ENCODE measurements at regions not wholly inside any gene's neighbourhood (a gene's known extent, or its start where the extent isn't known, plus 50 kb on each side); places are given as distances from the start of the nearest gene placed in this dataset.

GRCh38 chr1:200274116-200274515, 135.7 kb downstream of the ZNF281 start:
- Histone ChIP-seq H3K4me1 (no peaks in the 10 kb centered on the region), H3K4me3 (no peak overlapping the region), H3K9me3 (no peaks in the 10 kb centered on the region), H3K27ac (no peak overlapping the region), H3K36me3 (no peaks in the 10 kb centered on the region), H3K27me3 (no peaks in the 10 kb centered on the region)
- ATAC-seq (no peak), DNase-seq (no peak)
- intact Hi-C loops (cut with DNase I), result loop anchor here (10.0 kb wide), 1 partner anchor 211 kb away; no protein-coding TSS in a partner anchor
- no peak for TF ChIP-seq CTCF (IDR thresholded peaks at IDR 0.05)

DNA sequence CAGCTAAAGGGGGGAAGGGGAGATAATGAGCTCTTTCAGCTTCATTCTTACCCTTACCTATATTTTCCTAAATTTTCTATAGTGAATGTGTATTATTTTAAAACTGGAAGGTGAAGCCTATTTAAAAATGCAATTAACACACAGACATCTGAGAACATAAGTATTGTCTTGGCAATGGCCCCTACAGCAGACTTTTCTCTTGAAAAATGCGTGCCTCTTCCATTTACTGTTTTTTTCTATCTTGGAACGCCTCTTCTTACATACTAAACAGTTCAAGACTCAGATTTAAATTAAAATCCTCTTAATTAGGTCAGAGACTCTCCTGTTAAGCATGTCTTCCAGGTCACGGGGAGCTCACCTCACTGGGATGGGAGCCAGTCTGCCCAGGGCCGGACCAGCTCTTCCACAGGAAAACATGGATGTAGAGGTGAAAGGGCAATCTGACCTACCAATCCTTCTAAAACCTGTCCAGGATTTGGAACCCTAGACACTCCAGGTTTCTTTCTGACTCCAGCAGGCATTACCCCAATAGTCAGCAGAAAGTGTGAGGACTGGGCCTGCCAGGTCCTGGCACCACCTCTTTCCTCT, 137.3 kb downstream of the ZNF281 start:
- intact Hi-C loops (cut with DNase I), result loop anchor here (10.0 kb wide), 1 partner anchor 212 kb away; no protein-coding TSS in a partner anchor
- Histone ChIP-seq H3K36me3 (no peaks in the 10 kb centered on the region), H3K4me3 (no peak overlapping the region), H3K27me3 (no peaks in the 10 kb centered on the region), H3K9me3 (no peaks in the 10 kb centered on the region), H3K27ac (no peak overlapping the region), H3K4me1 (no peaks in the 10 kb centered on the region)
- TF ChIP-seq CTCF (IDR thresholded peaks at IDR 0.05), result no peak
- DNase-seq (no peak), ATAC-seq (no peak)

DNA sequence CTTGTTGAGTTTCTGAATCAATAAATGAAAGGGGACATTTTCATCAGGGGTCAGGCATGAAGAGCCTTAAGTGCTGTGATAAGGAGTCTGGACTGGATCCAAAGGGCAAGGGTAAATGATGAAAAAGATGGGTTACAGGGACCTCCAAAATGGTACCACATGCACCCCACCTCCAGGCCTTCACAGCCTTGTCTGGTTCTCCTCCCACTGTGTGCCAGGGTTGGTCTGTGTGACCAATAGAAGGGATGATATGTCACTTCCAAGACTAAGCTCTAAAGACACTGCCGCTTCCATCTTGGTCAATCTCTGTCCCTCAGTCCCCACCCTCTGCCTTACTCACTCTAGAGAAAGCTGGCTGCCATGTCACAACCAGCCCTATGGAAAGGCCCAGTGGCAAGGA, 140.6 kb downstream of the ZNF281 start:
- H3K36me3 ChIP-seq, result no peaks in the 10 kb centered on the region
- no peak for DNase-seq
- H3K27ac ChIP-seq, result no peak overlapping the region
- H3K9me3 ChIP-seq, result no peaks in the 10 kb centered on the region
- H3K4me3 ChIP-seq, result no peak overlapping the region
- intact Hi-C loops (cut with DNase I), result no loop called here
- H3K27me3 ChIP-seq, result no peaks in the 10 kb centered on the region
- no peak for ATAC-seq
- TF ChIP-seq CTCF (IDR thresholded peaks at IDR 0.05), result no peak
- no peaks in the 10 kb centered on the region for H3K4me1 ChIP-seq

- no peak for ATAC-seq
- no peaks in the 10 kb centered on the region for H3K4me1 ChIP-seq
- intact Hi-C loops (cut with DNase I), result no loop called here
- TF ChIP-seq CTCF (IDR thresholded peaks at IDR 0.05), result no peak
- no peaks in the 10 kb centered on the region for H3K9me3 ChIP-seq
- H3K27ac ChIP-seq, result no peak overlapping the region
- no peak for DNase-seq
- H3K27me3 ChIP-seq, result no peaks in the 10 kb centered on the region
- no peaks in the 10 kb centered on the region for H3K36me3 ChIP-seq
- no peak overlapping the region for H3K4me3 ChIP-seq
These were observed 141.9 kb downstream of the ZNF281 start for GRCh38 chr1:200267937-200268336.

GRCh38 chr1:200267458-200267857, 142.4 kb downstream of the ZNF281 start:
- no peak for ATAC-seq
- DNase-seq, result no peak
- no peak for TF ChIP-seq CTCF (IDR thresholded peaks at IDR 0.05)

DNA sequence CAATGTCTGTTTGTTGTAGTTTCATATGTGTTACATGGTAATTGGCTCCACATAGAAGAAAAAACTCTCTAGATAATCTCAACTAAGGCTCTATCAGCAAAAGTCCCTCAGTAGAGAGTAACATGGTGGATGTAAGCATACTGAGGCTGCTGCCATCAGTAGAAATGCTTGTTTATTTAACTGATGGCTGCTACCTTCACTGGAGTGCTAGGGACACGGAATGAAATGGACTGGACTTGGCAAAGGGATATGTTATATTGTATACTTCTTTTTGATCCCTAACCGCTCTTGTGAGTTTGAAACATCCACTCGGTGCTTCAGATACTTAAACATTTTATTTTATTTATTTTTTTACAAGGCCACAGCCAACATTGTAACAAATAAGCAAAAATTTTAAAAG, 143.0 kb downstream of the ZNF281 start:
- H3K27ac ChIP-seq, result no peak overlapping the region
- ATAC-seq (no peak), DNase-seq (no peak)
- no peaks in the 10 kb centered on the region for H3K27me3 ChIP-seq
- H3K9me3 ChIP-seq, result no peaks in the 10 kb centered on the region
- H3K4me3 ChIP-seq, result no peak overlapping the region
- no peaks in the 10 kb centered on the region for H3K36me3 ChIP-seq
- intact Hi-C loops (cut with DNase I), result no loop called here
- TF ChIP-seq CTCF (IDR thresholded peaks at IDR 0.05), result no peak
- no peaks in the 10 kb centered on the region for H3K4me1 ChIP-seq

More at GRCh38 chr1:200267458-200267857, 142.4 kb downstream of the ZNF281 start:
- Histone ChIP-seq H3K27me3 (no peaks in the 10 kb centered on the region), H3K27ac (no peak overlapping the region), H3K9me3 (no peaks in the 10 kb centered on the region), H3K4me1 (no peaks in the 10 kb centered on the region), H3K4me3 (no peak overlapping the region), H3K36me3 (no peaks in the 10 kb centered on the region)
- intact Hi-C loops (cut with DNase I), result no loop called here

Measured in upper lobe of right lung (tissue), 1 donor.